ENCODE measurements at regions not wholly inside any gene's neighbourhood (a gene's known extent, or its start where the extent isn't known, plus 50 kb on each side); places are given as distances from the start of the nearest gene placed in this dataset.

GRCh38 chr5:74459984-74460383 lies 180.5 kb downstream of the ENC1 start:
- no peak overlapping the region for H2AFZ ChIP-seq (ENCODE audit: low read length)
- no peaks in the 10 kb centered on the region for H3F3A ChIP-seq (ENCODE audit: low read depth)
- no peaks in the 10 kb centered on the region for H3K9me2 ChIP-seq (replicated peaks; ENCODE audit: low read depth, low read length)
- no peak overlapping the region for H3K9ac ChIP-seq (ENCODE audit: low read depth, low read length, poor library complexity, severe bottlenecking)
- no peaks in the 10 kb centered on the region for H3K36me3 ChIP-seq (ENCODE audit: insufficient read depth, low read length)
- TF ChIP-seq EZH2phosphoT487 (IDR thresholded peaks at IDR 0.05; ENCODE audit: borderline replicate concordance) (no peak), CTCF (conservative IDR thresholded peaks at IDR 0.05; ENCODE audit: low read length) (no peak)
- H3K4me1 ChIP-seq (ENCODE audit: insufficient read depth, low read length, poor library complexity, severe bottlenecking) = no peaks in the 10 kb centered on the region
- no peaks in the 10 kb centered on the region for H4K20me1 ChIP-seq (ENCODE audit: insufficient read depth, low read length, poor library complexity, severe bottlenecking)
- H3K27me3 ChIP-seq (ENCODE audit: insufficient read depth, low read length, poor library complexity, severe bottlenecking) = no peaks in the 10 kb centered on the region
- no peaks in the 10 kb centered on the region for H3K79me2 ChIP-seq (ENCODE audit: insufficient read depth, low read length)
- no peak overlapping the region for H3K4me2 ChIP-seq (ENCODE audit: low read depth, low read length, poor library complexity, severe bottlenecking)
- no peak overlapping the region for H3K4me3 ChIP-seq (ENCODE audit: low read length, poor library complexity, severe bottlenecking)
- no peaks in the 10 kb centered on the region for H3K9me3 ChIP-seq (ENCODE audit: insufficient read depth, low read depth, low read length)

DNA sequence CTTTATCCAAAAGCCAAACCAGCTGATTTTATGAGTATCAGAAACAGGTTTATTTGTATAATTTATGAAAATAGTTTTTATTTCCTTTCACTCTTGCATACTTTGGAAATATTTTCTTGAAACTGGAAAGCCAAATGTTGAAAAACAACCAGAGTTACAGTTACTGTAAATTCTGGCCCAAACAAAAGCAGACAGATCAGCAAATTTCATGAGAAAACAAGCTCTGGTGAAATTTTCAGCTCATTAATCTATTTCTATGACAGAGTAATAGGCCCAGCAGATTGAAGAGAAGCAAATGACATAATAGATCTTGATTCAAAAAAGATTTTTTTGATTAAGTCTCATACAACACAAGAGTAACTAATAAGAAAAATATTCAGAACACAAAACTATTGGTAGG lies 182.7 kb downstream of the ENC1 start:
- H4K20me1 ChIP-seq (ENCODE audit: insufficient read depth, low read length, poor library complexity, severe bottlenecking) = no peaks in the 10 kb centered on the region
- H3K36me3 ChIP-seq (ENCODE audit: insufficient read depth, low read length) = no peaks in the 10 kb centered on the region
- H3K9ac ChIP-seq (ENCODE audit: low read depth, low read length, poor library complexity, severe bottlenecking) = no peak overlapping the region
- H3K27me3 ChIP-seq (ENCODE audit: insufficient read depth, low read length, poor library complexity, severe bottlenecking) = no peaks in the 10 kb centered on the region
- H3K4me1 ChIP-seq (ENCODE audit: insufficient read depth, low read length, poor library complexity, severe bottlenecking) = peaks cover 6% of the 10 kb centered on the region
- no peak for TF ChIP-seq EZH2phosphoT487 (IDR thresholded peaks at IDR 0.05; ENCODE audit: borderline replicate concordance)
- no peak for TF ChIP-seq CTCF (conservative IDR thresholded peaks at IDR 0.05; ENCODE audit: low read length)
- H2AFZ ChIP-seq (ENCODE audit: low read length) = no peak overlapping the region
- no peak overlapping the region for H3K4me3 ChIP-seq (ENCODE audit: low read length, poor library complexity, severe bottlenecking)
- no peak overlapping the region for H3K4me2 ChIP-seq (ENCODE audit: low read depth, low read length, poor library complexity, severe bottlenecking)
- no peaks in the 10 kb centered on the region for H3K79me2 ChIP-seq (ENCODE audit: insufficient read depth, low read length)
- no peaks in the 10 kb centered on the region for H3F3A ChIP-seq (ENCODE audit: low read depth)
- no peaks in the 10 kb centered on the region for H3K9me2 ChIP-seq (replicated peaks; ENCODE audit: low read depth, low read length)
- no peaks in the 10 kb centered on the region for H3K9me3 ChIP-seq (ENCODE audit: insufficient read depth, low read depth, low read length)

DNA sequence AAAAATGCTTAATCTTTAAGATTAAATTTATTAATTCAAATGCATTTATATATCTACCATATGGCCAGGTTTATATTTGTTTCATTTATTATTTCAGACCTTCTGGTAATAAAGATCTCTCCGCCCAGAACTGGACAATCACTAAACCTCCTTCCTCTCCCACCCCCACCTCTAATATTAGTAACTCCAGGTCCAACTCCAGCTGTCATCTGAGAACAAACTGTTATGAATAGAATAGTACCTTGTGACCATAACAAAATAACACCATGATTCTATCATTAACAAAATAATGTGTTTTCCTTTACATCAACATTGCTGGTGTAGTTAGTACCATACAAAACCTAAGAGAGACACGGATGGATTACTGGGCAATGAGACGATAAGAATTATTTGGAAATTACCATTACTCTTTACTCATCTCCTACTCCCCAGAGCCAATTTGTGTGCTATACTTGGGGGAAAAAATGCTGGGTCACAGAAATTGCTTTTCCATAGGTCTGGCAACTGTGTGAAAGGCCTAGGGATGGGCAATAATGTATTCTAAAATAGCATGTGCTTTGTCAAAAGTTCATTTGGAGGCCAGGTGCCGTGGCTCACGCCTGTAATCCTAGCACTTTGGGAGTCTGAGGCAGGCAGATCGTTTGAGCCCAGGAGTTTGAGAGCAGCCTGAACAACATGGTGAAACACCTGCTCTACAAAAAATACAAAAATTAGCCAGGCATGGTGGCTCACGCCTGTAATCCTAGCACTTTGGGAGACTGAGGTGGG lies 186.1 kb downstream of the ENC1 start:
- Histone ChIP-seq H3K4me1 (ENCODE audit: insufficient read depth, low read length, poor library complexity, severe bottlenecking) (peaks cover 6% of the 10 kb centered on the region), H3K9me3 (ENCODE audit: insufficient read depth, low read depth, low read length) (no peaks in the 10 kb centered on the region), H2AFZ (ENCODE audit: low read length) (no peak overlapping the region), H3K27me3 (ENCODE audit: insufficient read depth, low read length, poor library complexity, severe bottlenecking) (no peaks in the 10 kb centered on the region), H3K36me3 (ENCODE audit: insufficient read depth, low read length) (no peaks in the 10 kb centered on the region), H3F3A (ENCODE audit: low read depth) (no peaks in the 10 kb centered on the region), H3K9ac (ENCODE audit: low read depth, low read length, poor library complexity, severe bottlenecking) (no peak overlapping the region), H3K4me3 (ENCODE audit: low read length, poor library complexity, severe bottlenecking) (no peak overlapping the region), H4K20me1 (ENCODE audit: insufficient read depth, low read length, poor library complexity, severe bottlenecking) (no peaks in the 10 kb centered on the region), H3K79me2 (ENCODE audit: insufficient read depth, low read length) (no peaks in the 10 kb centered on the region), H3K9me2 (replicated peaks; ENCODE audit: low read depth, low read length) (no peaks in the 10 kb centered on the region), H3K4me2 (ENCODE audit: low read depth, low read length, poor library complexity, severe bottlenecking) (no peak overlapping the region)
- TF ChIP-seq CTCF (conservative IDR thresholded peaks at IDR 0.05; ENCODE audit: low read length) (no peak), EZH2phosphoT487 (IDR thresholded peaks at IDR 0.05; ENCODE audit: borderline replicate concordance) (no peak)

Data from Loucy (cell line).